HEK293 (cell line): ENCODE measurements at regions not wholly inside any gene's neighbourhood (a gene's known extent, or its start where the extent isn't known, plus 50 kb on each side); places are given as distances from the start of the nearest gene placed in this dataset.

Experiments used
- CTCF ChIA-PET: fragments of 350-600 bp; formaldehyde crosslinking; extraction: SDS; loops from one replicate; lab custom pipeline; 2021; ENCODE audit warnings: antibody characterized with exemption; lab: Yijun Ruan, JAX
- POLR2A ChIA-PET: fragments of 300-600 bp; formaldehyde crosslinking; extraction: SDS; loops from one replicate; lab custom pipeline; 2020; ENCODE audit warnings: antibody characterized with exemption, inconsistent platforms; lab: Yijun Ruan, JAX
- H3K27ac ChIP-seq: fragments of 200-500 bp; sonication (Bioruptor generic); 2 replicates; pipeline ENCODE4 v1.5.1; 2014; ENCODE audit warnings: low read depth, low read length, control low read depth, inconsistent platforms; ENCODE audit errors: extremely low read depth
- H3K36me3 ChIP-seq, 2 experiments: fragments of 200-500 bp in 1 of 2; sonication (Bioruptor generic) in 1 of 2; 1 replicate in 1 of 2; 2 replicates in 1 of 2; pipeline ENCODE4 v1.5.1; 2014 to 2017; ENCODE audit warnings: inconsistent platforms in 2 of 2, low read length in 2 of 2; ENCODE audit not compliant: control insufficient read depth in 2 of 2, insufficient read depth in 1 of 2
- H3K4me1 ChIP-seq: fragments of 200-500 bp; sonication (Bioruptor generic); 2 replicates; pipeline ENCODE4 v1.5.1; 2014; ENCODE audit warnings: mild to moderate bottlenecking, low read length, inconsistent platforms; ENCODE audit not compliant: control insufficient read depth, insufficient read depth
- H3K4me3 ChIP-seq: 2 replicates; pipeline ENCODE4 v1.5.1; 2011; ENCODE audit warnings: low read depth, mild to moderate bottlenecking, control low read depth, low read length, moderate library complexity
- H3K9me3 ChIP-seq: fragments of 200-500 bp; sonication (Bioruptor generic); 2 replicates; pipeline ENCODE4 v1.5.1; 2014; ENCODE audit warnings: low read depth, low read length, inconsistent platforms; ENCODE audit not compliant: control insufficient read depth, insufficient read depth
- BCL11A ChIP-seq: fragments of 450-650 bp; formaldehyde crosslinking; IDR thresholded peaks from 2 replicates; pipeline ENCODE4 v1.5.1; 2016; ENCODE audit warnings: low read depth, missing biosample characterization, missing genetic modification characterization
- GFI1B ChIP-seq: fragments of 450-650 bp; formaldehyde crosslinking; IDR thresholded peaks from 2 replicates; pipeline ENCODE4 v1.5.1; 2016; ENCODE audit warnings: missing biosample characterization, missing genetic modification characterization
- GLI2 ChIP-seq: fragments of 450-650 bp; formaldehyde crosslinking; IDR thresholded peaks from 2 replicates; pipeline ENCODE4; 2017; ENCODE audit warnings: missing biosample characterization, missing genetic modification characterization, low read depth, borderline replicate concordance
- MEIS1 ChIP-seq: sonication (generic); formaldehyde crosslinking; IDR thresholded peaks from 2 replicates; pipeline ENCODE4 v1.8.1; 2022; ENCODE audit warnings: missing genetic modification reagents, mild to moderate bottlenecking, borderline replicate concordance
- RBAK ChIP-seq: fragments of 450-650 bp; formaldehyde crosslinking; IDR thresholded peaks from 2 replicates; pipeline ENCODE4 v1.5.1; 2016; ENCODE audit warnings: missing biosample characterization, missing genetic modification characterization
- SP7 ChIP-seq: fragments of 450-650 bp; formaldehyde crosslinking; IDR thresholded peaks from 2 replicates; pipeline ENCODE4 v1.5.1; 2016; ENCODE audit warnings: missing biosample characterization, missing genetic modification characterization
- ZNF112 ChIP-seq: fragments of 450-650 bp; formaldehyde crosslinking; IDR thresholded peaks from 2 replicates; pipeline ENCODE4 v1.5.0; 2017; ENCODE audit warnings: missing biosample characterization, missing genetic modification characterization
- ZNF114 ChIP-seq: fragments of 450-650 bp; formaldehyde crosslinking; IDR thresholded peaks from 2 replicates; pipeline ENCODE4 v1.5.0; 2017; ENCODE audit warnings: missing biosample characterization, missing genetic modification characterization
- ZNF146 ChIP-seq: fragments of 450-650 bp; formaldehyde crosslinking; IDR thresholded peaks from 2 replicates; pipeline ENCODE4 v1.5.1; 2016; ENCODE audit warnings: missing biosample characterization, missing genetic modification characterization
- ZNF19 ChIP-seq: fragments of 450-650 bp; formaldehyde crosslinking; IDR thresholded peaks from 2 replicates; pipeline ENCODE4; 2016; ENCODE audit warnings: missing biosample characterization, missing genetic modification characterization, low read depth
- ZNF2 ChIP-seq: fragments of 450-650 bp; formaldehyde crosslinking; IDR thresholded peaks from 2 replicates; pipeline ENCODE4 v1.5.1; 2016; ENCODE audit warnings: missing biosample characterization, missing genetic modification characterization
- ZNF239 ChIP-seq: fragments of 450-650 bp; formaldehyde crosslinking; IDR thresholded peaks from 2 replicates; pipeline ENCODE4 v1.5.1; 2016; ENCODE audit warnings: missing biosample characterization, missing genetic modification characterization
- ZNF248 ChIP-seq: fragments of 450-650 bp; formaldehyde crosslinking; IDR thresholded peaks from 2 replicates; pipeline ENCODE4 v1.5.1; 2017; ENCODE audit warnings: missing biosample characterization, missing genetic modification characterization
- ZNF555 ChIP-seq: fragments of 450-650 bp; formaldehyde crosslinking; conservative IDR thresholded peaks from 2 replicates; pipeline ENCODE4 v1.5.1; 2017; ENCODE audit warnings: missing biosample characterization, mild to moderate bottlenecking, missing genetic modification characterization, inconsistent platforms
- ZNF571 ChIP-seq: fragments of 450-650 bp; formaldehyde crosslinking; IDR thresholded peaks from 2 replicates; pipeline ENCODE4 v1.5.0; 2017; ENCODE audit warnings: missing biosample characterization, missing genetic modification characterization
- ZNF585B ChIP-seq: fragments of 450-650 bp; formaldehyde crosslinking; IDR thresholded peaks from 2 replicates; pipeline ENCODE4 v1.5.1; 2016; ENCODE audit warnings: missing biosample characterization, missing genetic modification characterization
- ZNF660 ChIP-seq: fragments of 450-650 bp; IDR thresholded peaks from 2 replicates; pipeline ENCODE4 v1.5.1; 2018; ENCODE audit warnings: missing biosample characterization, mild to moderate bottlenecking, missing genetic modification characterization
- ZNF701 ChIP-seq: fragments of 450-650 bp; formaldehyde crosslinking; IDR thresholded peaks from 2 replicates; pipeline ENCODE4 v1.5.1; 2016; ENCODE audit warnings: missing biosample characterization, missing genetic modification characterization
- ZNF768 ChIP-seq: fragments of 450-650 bp; formaldehyde crosslinking; IDR thresholded peaks from 2 replicates; pipeline ENCODE4 v1.5.1; 2018; ENCODE audit warnings: missing biosample characterization, mild to moderate bottlenecking, missing genetic modification characterization
- ZNF776 ChIP-seq: fragments of 450-650 bp; formaldehyde crosslinking; IDR thresholded peaks from 2 replicates; pipeline ENCODE4 v1.5.0; 2017; ENCODE audit warnings: missing biosample characterization, missing genetic modification characterization, borderline replicate concordance
- ZNF792 ChIP-seq: fragments of 450-650 bp; formaldehyde crosslinking; IDR thresholded peaks from 2 replicates; pipeline ENCODE4 v1.5.1; 2016; ENCODE audit warnings: missing biosample characterization, missing genetic modification characterization
- TF ChIP-seq, protein P1 (sequence below): fragments of 450-650 bp; formaldehyde crosslinking; IDR thresholded peaks from 2 replicates; pipeline ENCODE4 v1.5.1; 2016; ENCODE audit warnings: missing biosample characterization, missing genetic modification characterization
- TF ChIP-seq, protein P2 (sequence below): fragments of 450-650 bp; formaldehyde crosslinking; IDR thresholded peaks from 2 replicates; pipeline ENCODE4 v1.5.1; 2016; ENCODE audit warnings: missing biosample characterization, missing genetic modification characterization

DNA sequence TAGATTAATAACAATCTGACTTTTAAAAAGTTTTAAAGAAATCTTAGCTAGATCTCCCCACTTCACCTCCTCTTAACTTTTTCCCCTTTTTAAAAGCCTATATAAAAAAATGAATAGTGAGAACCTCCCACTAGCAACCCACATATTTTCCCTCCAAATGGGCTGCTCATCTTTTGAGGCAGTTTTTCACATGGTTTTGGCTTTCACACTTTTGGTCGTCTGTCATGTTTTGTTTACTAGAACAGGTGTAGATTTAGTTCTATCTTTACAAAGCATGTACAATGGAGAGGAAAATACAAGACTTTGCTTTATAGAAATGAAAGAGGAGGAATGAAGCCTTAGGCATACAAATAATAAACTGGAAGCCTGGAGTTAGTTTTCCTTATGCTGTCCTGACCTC, 126.7 kb upstream of the EOMES start:
- Histone ChIP-seq H3K36me3 (peaks cover 0 to 3% of the 10 kb centered on the region in 2 experiments; a peak in 1 of 3 replicates), H3K27ac (no peak overlapping the region)
- TF ChIP-seq BCL11A (tag by site-specific recombination): no peak
- no peak for TF ChIP-seq GLI2 (tag by site-specific recombination)
- TF ChIP-seq SP7 (tag by site-specific recombination): no peak
- TF ChIP-seq ZNF792 (tag by site-specific recombination): no peak
- TF ChIP-seq, all 188 proteins: peak for 0
- CTCF ChIA-PET: no interaction called here
- Histone ChIP-seq H3K4me3 (no peak overlapping the region), H3K9me3 (no peaks in the 10 kb centered on the region), H3K4me1 (no peaks in the 10 kb centered on the region)
- POLR2A ChIA-PET: no interaction called here

DNA sequence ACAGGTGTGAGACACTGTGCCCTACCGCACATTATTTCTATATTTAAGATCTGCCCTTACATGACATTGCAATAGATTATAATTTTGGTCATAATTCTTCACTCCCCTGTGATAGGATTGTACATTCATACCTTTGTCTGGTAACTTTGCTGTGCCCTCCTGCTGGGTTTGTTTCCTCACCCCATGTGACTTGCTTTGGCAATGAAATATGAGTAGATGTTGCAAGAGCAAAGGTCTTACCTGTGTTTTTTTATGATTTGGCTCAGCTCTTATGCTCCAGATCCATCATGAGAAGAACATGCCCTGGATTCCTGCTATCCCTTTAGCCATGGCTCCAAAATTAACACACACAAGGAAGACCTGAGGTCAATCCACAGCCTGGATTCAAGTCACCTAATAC, 137.7 kb upstream of the EOMES start:
- TF ChIP-seq ZNF248: no peak
- no peak for TF ChIP-seq ZNF2 (tag by site-specific recombination)
- no peak for TF ChIP-seq ZNF114
- TF ChIP-seq ZNF239 (tag by site-specific recombination): no peak
- no peak for TF ChIP-seq ZNF112 (tag by site-specific recombination)
- TF ChIP-seq ZNF776 (tag by site-specific recombination): no peak
- TF ChIP-seq ZNF660 (tag by site-specific recombination): no peak
- TF ChIP-seq ZNF555 (tag by site-specific recombination): no peak
- no peak for TF ChIP-seq GFI1B (tag by site-specific recombination)
- no peak for TF ChIP-seq ZNF146 (tag by site-specific recombination)
- TF ChIP-seq, protein P1, sequence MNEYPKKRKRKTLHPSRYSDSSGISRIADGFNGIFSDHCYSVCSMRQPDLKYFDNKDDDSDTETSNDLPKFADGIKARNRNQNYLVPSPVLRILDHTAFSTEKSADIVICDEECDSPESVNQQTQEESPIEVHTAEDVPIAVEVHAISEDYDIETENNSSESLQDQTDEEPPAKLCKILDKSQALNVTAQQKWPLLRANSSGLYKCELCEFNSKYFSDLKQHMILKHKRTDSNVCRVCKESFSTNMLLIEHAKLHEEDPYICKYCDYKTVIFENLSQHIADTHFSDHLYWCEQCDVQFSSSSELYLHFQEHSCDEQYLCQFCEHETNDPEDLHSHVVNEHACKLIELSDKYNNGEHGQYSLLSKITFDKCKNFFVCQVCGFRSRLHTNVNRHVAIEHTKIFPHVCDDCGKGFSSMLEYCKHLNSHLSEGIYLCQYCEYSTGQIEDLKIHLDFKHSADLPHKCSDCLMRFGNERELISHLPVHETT (tag by site-specific recombination): no peak
- TF ChIP-seq RBAK (tag by site-specific recombination): no peak
- no peak for TF ChIP-seq ZNF571 (tag by site-specific recombination)
- TF ChIP-seq, protein P2, sequence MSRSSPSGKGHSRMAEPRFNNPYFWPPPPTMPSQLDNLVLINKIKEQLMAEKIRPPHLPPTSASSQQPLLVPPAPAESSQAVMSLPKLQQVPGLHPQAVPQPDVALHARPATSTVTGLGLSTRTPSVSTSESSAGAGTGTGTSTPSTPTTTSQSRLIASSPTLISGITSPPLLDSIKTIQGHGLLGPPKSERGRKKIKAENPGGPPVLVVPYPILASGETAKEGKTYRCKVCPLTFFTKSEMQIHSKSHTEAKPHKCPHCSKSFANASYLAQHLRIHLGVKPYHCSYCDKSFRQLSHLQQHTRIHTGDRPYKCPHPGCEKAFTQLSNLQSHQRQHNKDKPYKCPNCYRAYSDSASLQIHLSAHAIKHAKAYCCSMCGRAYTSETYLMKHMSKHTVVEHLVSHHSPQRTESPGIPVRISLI (tag by site-specific recombination): no peak
- no peak for TF ChIP-seq ZNF701 (tag by site-specific recombination)
- TF ChIP-seq ZNF19: no peak
- TF ChIP-seq ZNF585B (tag by site-specific recombination): no peak
- no peak for TF ChIP-seq MEIS1 (CRISPR knock-in tag)
- no peak for TF ChIP-seq ZNF768
- TF ChIP-seq, all 188 proteins: peak for 0
- no peak overlapping the region for H3K27ac ChIP-seq
- H3K4me1 ChIP-seq: no peaks in the 10 kb centered on the region
- ChIA-PET CTCF (interaction anchor here (0.6 kb wide), 1 partner anchor 9 kb away, joined by 5 read pairs; no protein-coding TSS in a partner anchor), POLR2A (no interaction called here)
- H3K4me3 ChIP-seq: no peak overlapping the region
- H3K36me3 ChIP-seq: no peaks in the 10 kb centered on the region
- no peaks in the 10 kb centered on the region for H3K9me3 ChIP-seq
